Mucosa of gallbladder (tissue), 1 donor: ENCODE measurements at regions not wholly inside any gene's neighbourhood (a gene's known extent, or its start where the extent isn't known, plus 50 kb on each side); places are given as distances from the start of the nearest gene placed in this dataset.
"Not testable (repeated sequence)": the region's sequence is repeated elsewhere in the genome, so short reads cannot be mapped to it uniquely, and the experiment has no call there.

Experiments used
- DNase-seq: peaks from one replicate; pipeline ENCODE4 v3.0.0-alpha.2; 2020; ENCODE audit warnings: low spot score
- donor health status: DM: no; HTN: no; CAD: no.

DNA sequence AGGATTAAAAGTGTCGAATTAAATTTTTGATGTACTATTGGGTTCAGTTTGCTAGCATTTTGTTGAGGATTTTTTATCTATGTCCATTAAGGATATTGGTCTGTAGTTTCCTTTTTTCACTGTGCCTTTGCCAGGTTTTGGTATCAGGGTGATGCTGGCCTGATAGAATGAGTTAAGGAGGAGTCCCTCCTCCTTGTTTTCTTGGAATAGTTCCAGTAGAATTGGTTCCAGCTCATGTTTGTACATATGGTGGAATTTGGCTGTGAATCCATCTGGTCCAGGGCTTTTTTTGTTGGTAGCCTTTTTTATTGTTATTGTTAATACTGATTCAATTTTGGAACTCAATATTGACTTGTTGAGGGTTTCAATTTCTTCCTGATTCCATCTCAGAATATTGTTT, 141.8 kb downstream of the SIM1 start:
- DNase-seq, result no peak

DNA sequence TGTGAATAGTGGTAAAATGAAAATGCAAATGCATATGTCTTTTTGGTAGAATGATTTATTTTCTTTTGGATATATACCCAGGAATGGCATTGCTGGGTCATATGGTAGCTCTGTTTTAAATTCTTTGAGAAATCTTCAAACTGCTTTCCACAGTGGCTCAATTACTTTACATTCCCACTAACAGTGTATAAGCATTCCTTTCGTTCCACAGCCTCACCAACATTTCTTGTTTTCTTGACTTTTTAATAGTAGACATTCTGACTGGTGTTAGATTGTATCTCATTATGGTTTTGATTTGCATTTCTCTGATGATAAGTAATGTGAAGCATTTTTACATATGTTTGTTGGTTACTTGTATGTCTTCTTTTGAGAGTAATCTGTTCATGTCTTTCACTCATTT, 144.0 kb downstream of the SIM1 start:
- DNase-seq, result no peak

DNA sequence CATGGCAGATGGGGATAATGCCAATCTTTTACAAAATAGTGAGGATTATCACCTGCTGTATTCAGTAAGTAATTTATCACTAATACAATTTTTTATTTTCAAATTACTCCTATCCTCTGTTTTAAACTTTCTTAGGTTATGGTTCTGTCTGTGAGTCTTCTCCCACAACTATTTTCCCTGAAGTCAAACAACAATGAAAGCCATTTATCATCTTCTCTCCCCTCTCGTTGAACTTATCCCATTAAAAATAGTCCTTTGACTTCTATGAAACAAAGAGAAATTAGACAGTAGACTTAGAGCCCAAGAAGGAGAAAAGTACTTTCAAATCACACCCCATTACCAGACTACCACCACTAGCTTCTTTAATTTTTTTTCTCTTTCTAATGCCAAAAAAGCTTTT, 147.7 kb downstream of the SIM1 start:
- no peak for DNase-seq

DNA sequence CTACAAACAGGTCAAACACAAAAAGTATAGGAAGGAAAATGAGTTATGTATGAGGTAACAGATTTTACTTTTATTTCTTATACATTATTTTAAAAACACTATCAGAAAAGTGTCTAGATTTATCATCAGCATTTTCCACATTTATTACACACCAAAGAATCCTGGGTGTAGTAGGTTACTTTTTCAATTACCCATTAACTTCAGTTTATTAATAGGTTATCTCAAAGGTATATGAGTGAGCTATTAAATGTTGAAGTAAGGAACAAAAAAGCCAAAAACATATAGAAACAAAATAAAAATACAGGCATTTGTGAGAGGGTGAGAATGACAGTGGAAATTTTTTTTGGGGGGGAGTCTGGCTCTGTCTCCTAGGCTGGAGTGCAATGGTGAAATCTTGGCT, 150.5 kb downstream of the SIM1 start:
- no peak for DNase-seq

DNA sequence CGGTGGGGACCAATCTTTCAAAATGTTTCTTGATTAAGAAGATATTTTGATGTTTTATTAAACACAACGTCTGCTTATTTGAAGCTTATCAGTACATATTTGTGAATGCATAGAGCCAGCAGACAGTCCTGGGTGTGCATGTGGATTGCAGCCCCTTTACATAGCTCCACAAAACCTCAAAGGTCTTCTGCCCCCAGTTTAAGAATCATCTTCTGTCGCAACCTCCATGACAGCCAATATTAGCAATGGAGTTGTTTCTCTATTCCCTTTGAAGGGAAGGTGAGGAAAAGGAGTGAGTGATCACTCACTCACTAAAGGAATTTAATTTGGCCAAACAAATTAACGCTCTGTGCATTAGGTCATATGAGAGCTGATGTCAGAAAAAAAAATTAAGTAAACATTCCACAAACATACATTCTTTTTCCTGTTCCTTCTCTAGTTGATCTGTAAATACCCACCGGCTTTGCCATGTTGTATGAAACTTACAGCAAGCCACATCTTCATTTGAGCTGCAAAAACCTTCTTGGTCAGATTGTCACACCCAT, 152.9 kb downstream of the SIM1 start:
- no peak for DNase-seq

DNA sequence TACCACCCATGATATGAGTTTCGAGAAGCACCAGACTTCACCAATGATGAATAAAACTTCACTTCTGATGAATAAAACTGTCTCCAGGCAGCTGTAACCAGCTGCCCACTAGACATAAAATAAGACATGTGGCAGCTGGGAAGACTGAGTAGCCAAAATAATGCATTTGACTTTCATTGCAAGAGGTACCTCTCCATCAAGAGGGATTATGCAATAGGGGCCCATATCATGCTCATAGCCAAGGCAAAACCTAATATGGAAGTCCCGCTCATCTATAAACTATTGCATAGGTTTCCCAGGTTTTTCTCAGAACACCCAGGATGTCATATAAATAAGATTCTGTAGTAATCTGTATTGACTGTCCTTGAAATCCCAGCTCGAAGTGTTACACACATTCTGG, 155.5 kb downstream of the SIM1 start:
- DNase-seq, result no peak

DNA sequence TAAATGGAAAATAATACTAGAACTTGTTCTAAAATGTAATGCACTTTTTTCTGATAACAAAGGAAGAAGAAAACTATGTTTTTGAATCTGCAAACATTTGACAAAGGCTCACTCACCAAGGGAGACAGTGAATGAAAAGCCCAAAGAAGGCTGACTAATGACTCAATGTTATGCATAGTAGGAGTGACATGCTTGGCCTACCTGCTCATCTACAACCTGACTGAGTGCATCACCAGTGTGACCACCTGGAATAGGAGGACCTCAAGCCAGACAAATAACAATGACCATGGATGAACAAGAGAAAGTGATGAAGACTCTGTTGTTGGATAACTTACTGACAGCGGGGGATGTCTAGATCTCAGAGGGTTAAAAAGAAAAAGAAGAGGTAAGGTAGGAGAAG, 157.2 kb downstream of the SIM1 start:
- no peak for DNase-seq

DNA sequence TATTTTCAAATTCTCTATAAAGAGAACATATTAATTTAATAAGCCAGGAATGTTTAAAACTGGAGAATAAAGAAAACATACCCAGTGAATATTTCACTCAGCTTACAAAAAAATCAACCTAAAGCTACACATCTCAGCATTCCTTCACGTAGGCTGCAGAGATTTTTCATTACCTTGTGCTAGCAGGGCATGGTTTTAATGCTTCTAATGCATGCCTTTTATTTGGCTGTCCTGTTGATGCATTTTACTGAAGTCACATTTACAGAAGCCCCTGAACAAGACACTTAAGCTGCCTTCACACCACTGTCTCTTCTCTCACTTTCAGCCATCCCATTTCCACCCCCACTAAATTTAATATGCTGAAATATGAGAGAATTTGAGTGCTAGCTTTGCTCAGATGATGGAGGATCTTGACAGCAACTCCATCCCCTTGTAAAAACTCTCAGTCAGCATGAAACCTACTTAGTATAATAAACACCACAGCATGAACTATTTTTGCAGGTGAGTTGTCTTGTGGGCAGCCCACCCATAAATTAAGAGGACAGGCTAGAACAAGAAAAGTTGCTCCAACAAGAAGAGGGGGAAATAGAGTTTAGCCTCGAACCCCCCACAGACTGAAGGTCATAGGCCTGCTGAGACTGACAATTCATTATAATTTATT, 159.4 kb downstream of the SIM1 start:
- no peak for DNase-seq

DNA sequence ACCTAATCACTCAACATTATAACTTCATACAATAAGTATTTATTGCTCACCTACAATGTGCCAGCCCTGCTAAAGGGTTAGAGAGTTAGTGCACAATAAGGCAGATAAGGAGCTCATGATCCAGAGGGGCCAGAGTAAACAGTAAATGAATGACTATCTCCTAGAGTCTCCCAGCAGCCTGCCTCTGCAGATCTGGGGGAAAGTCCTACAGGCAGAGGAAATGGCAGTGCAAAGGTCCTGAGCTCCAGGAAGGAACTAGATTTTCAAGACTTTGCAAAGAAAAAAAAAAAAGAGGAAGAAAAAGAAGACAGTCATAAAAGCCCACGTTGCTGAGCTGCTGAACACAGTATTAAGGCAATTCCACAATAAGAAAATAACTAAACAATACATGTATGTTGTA, 160.1 kb downstream of the SIM1 start:
- no peak for DNase-seq

DNA sequence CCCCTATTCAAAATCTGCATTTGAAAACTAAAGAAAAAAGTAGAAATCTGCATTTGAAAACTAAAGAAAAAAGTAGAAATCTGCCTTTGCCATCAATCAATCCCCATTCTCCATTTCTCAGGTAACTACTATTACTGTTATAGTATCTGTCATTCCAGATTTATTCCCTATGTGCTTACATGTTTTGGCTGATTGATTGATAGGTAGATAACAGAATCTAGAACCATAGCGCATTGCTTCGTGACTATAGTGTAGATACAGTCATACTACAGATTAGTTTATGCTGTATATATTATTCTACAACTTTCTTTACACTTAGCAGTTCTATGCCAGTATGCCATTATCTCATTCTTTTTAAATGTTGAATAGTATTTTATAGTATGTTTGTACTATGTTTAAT, 163.0 kb downstream of the SIM1 start:
- DNase-seq, result no peak

DNA sequence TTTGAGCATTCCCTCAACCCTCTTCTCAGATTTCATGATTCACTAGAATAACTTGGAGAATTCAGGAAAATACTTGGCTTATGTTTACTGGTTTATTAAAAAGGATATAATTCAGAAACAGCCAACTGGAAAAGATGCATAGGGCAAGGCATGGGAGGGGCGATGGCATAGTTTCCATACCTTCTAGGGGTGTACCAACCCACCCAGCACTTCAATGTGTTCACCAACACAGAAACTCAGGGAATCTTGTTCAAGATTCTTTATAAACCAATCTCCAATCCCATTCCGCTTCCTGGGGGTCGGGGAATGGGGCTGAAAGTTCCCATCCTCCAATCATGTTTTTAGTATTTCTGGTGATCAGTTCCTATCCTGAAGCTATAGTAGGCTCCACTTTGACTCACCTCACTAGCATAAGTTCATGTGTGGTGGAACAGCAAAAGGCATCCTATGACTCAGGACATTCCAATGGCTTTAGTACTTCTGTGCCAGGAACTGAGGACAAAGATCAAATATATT, 164.4 kb downstream of the SIM1 start:
- DNase-seq, result no peak

DNA sequence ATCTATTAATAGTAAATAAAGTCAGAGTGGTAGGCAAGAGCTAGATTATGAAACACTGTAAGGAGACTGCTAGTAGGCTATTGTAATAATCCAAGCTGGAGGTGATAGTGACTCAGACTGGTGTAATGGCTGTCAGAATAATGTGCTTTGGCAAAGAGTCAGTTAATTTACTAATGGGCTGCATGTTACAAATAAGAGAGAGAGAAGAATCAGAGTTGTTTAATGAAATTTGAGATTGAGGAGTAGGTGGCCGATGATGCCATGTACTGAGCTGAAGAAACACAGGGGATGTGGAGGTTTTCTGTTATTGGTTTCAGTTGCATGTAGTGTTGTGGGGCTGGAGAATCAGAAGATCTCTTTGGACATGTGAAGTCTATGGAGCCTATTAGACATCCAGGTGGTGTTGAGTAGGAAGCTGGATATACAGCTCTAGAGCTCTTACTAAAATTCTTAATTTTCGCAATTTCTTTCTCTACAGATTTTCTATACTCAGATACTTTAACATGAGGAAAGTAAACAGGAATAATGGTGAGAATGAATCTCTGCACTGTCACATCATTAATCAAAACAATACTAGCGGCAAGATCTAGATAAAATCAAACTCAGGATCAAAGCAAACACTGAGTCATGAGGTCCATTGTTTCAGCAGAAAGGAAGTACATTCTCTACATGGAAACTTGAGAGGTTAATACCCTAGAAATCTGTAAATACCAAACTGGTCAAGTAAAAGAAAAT, 167.7 kb downstream of the SIM1 start:
- peak; percentile 18 for DNase-seq

DNA sequence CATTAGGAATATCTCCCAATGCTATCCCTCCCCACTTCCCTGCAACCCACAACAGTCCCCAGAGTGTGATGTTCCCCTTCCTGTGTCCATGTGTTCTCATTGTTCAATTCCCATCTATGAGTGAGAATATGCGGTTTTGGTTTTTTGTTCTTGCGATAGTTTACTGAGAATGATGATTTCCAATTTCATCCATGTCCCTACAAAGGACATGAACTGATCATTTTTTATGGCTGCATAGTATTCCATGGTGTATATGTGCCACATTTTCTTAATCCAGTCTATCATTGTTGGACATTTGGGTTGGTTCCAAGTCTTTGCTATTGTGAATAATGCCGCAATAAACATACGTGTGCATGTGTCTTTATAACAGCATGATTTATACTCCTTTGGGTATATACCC, 169.5 kb downstream of the SIM1 start:
- DNase-seq, result not testable (repeated sequence)

DNA sequence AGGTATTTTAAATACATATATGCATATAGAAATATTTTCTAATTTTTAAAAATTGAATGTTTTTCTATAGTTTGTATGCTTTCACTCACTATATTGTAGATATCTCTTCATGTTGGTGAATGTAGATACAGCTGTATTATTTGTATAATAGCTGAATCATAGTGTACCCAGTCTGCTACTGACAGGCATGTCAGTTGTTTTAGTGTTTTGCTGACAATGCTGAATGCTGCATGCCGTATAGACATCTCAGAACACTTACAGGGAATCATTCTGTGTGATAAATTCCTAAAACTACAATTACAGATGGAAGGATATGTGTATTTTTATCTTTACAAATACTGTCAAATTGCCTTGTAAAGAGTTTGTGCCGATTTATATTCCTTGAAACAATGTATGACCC, 175.4 kb downstream of the SIM1 start:
- no peak for DNase-seq

DNA sequence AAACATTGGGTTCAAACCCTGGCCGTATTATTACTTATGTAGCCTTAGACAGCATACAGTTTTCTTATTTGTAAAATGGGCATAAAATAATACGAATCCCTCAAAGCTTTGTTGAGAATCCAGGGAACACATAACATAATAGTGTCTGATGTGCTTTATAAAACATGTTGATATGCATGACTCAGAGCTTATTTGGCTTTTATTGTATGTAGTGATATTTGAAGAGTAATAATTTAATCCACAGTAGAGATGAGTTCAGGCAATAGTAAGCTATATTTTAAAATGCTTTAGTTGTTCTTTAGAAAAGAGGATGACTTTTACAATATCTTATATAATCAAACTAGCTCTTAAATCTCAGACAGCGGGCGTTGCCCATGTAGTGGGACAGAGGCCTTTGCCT, 176.4 kb downstream of the SIM1 start:
- no peak for DNase-seq

DNA sequence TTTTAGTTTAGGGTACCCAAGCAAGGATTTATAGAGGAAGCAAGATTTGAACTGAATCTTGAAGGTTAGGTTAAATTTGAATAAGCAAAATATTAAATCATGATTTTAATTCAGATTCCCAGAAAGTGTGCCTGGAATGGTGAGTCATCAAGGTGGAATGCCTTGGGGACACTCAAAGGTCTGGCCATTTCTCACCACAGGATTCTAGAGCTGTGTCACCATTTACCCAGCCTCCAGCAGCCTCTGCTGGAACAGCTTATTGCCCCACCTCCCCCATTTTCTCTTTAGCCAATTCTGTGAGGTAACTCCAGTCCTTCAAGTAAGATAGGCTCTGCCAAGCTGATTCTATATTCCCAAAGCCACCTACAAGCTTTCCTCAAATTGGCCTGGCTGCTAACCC, 181.4 kb downstream of the SIM1 start:
- DNase-seq, result no peak

DNA sequence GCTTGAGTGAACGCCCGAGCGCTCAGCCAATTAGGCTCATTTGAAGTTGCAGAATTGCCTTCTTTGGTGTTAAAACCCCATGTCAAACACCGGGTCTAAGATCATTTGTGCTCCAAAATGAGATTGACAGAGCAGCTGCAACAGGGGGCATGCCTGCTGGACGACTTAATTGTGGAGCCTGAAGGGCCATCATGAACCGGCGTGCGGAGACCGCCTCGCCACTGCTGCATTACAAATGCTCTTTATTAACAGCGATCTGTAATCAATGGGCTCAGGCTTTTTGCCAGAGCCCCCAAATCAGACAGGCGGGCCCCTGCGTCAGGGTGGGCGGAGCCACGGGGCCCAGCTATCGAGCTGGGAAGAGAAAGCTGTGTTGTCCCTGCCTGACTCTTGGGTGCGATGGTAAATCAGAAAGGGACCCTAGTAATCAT, 183.2 kb downstream of the SIM1 start:
- DNase-seq, result no peak

DNA sequence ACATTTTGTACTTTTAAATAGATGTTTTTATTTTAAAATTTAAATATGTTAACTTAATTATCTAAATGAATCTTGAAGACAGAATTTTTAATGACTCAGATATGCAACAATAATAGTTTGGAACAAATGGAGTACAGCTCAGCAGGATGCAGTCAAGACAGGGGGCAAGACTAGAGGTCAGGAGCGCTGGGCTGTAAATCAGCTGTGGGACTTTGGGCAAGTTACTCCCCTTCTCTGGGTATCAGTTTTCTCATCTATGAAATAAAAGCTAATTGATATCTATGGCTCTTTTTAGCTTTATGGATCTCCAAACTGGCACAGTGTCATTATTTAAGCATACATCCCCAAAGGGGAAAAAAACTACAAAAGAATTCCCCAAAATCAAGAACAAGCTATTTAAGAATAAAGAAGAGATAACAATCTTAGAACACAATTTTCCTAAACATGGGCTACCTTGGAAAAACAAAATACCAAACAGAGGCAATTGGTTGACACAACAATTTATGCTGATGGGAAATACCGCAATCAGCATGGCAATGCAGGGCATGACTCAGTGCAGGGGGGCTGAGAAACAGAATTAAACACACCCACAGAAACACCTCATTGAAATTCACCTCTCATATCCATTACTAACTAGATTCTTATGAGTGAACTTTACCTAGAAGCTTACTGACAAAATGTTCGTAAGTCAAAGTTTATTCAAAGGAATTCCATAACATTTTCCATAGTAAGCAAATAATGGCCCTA, 188.2 kb downstream of the SIM1 start:
- DNase-seq, result no peak

DNA sequence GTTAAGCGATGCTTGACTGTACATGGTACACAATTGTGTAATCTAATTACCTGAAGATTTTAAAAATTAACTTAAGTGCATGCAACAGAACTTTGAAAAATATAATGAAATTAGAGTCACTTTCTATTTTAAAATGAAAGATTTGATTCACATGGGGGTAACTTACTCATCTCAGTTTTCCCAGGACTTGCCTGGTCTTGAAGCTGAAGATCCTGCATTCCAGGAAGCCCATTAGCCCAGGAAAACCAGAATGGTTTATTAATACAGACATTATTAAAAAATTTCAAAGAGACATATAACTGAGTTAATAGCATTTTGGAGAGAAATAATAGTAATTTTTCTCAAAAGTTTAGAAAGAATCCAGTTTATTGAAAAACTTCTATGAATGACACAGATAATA, 190.6 kb downstream of the SIM1 start:
- no peak for DNase-seq

DNA sequence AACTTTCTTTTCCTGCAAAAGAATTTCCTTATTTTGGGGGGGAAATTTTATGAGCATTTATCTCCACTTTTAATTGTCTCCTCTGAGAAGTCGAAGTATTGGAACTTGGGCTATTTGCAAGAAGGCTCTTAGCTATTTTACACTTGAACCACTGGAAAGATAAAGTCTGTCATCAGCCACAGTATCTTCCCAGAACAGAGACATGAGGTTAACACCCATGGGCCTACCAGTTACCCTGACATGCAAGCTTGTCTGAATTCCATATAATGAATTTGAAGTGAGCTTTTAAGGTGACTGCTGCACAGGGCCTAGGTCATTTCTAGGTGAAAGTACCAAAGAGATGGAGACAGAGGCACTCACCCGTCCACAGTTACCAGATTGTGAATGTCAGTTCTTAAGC, 193.1 kb downstream of the SIM1 start:
- no peak for DNase-seq

DNA sequence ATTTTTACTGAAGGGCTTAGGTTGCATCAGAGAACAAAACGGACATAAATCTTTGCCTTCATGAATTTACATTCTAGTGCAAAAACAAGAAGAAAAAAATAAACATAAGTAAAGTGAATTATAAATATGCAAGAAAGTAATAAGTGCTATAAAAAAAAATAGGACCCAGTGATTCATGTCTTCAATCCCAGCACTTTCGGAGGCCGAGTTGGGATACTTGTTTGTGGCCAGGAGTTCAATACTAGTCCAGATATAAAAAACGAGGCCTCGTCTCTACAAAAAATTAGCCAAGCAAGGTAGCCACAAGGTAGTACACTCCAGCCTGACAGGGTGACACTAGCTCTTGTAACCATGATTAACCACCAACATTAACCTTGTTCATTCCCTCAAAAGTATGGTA, 193.5 kb downstream of the SIM1 start:
- no peak for DNase-seq

DNA sequence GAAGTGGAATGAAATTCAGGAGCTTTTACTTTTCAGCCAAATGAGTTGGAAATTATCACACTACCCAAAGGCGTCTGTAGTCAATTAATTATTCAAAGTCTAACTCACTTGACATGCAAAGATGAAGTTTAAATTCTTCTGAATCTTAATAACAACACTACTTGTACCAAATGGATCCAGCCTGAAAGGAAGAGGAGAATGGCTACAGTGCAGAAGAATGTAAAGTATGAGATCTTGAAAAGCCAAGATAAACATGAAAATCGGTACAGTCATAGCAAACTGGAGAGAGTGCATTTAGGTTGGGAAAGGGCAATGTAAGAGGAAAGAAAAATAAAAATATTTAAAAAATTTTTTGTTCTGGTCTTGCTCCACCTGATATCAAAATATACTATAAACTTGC, 195.5 kb downstream of the SIM1 start:
- no peak for DNase-seq

DNA sequence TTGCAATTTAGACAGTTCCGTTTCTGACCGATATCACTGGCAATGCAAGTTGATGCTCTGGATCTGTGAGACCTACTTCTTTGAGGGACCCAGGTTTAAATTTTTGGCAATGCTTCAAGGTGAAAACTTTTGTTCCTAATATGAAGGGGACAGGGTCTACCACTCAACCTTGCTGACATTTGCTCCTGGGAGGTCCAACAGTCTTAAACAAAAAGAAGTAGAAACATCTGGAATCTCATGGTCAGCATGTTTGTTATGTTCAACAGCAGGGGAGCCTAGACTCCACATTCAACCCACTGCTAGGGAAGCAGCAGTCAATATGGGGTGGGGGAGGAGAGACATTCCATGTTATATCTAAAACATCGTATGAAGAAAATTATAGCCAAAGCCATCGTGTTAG, 196.4 kb downstream of the SIM1 start:
- no peak for DNase-seq
